ENCODE measurements at regions not wholly inside any gene's neighbourhood (a gene's known extent, or its start where the extent isn't known, plus 50 kb on each side); places are given as distances from the start of the nearest gene placed in this dataset.

GRCh38 chr13:26983543-26984320 is 187.9 kb downstream of the USP12 start:
- H3K9me3 Mint-ChIP-seq (ENCODE audit: low read depth, unreplicated experiment), result no peaks in the 10 kb centered on the region
- H3K27me3 Mint-ChIP-seq (ENCODE audit: unreplicated experiment), result peaks cover 34% of the 10 kb centered on the region
- CTCF ChIA-PET, result interaction anchor here (1.2 to 1.7 kb wide), 5 partner anchors 12 to 378 kb away, joined by 3 to 11 read pairs (median 6); no protein-coding TSS in a partner anchor
- peaks cover 11% of the 10 kb centered on the region for H3K4me1 Mint-ChIP-seq (ENCODE audit: low read depth, unreplicated experiment)
- H3K36me3 Mint-ChIP-seq (ENCODE audit: insufficient read depth, unreplicated experiment), result no peaks in the 10 kb centered on the region
- intact Hi-C loops (cut with micrococcal nuclease; ENCODE audit: unreplicated experiment), result no loop called here
- TF ChIP-seq CTCF (IDR thresholded peaks at IDR 0.05; ENCODE audit: unreplicated experiment), result no peak
- no peak overlapping the region for H3K4me3 Mint-ChIP-seq (ENCODE audit: low read depth, unreplicated experiment)
- DNase-seq, result no peak
- BruUV-seq (replicated peaks), result no TSS peak
- H3K27ac Mint-ChIP-seq (ENCODE audit: unreplicated experiment), result no peak overlapping the region

- H3K27me3 Mint-ChIP-seq (ENCODE audit: unreplicated experiment), result peaks cover 35% of the 10 kb centered on the region
- no peak for TF ChIP-seq CTCF (IDR thresholded peaks at IDR 0.05; ENCODE audit: unreplicated experiment)
- no peak overlapping the region for H3K4me3 Mint-ChIP-seq (ENCODE audit: low read depth, unreplicated experiment)
- H3K4me1 Mint-ChIP-seq (ENCODE audit: low read depth, unreplicated experiment), result peaks cover 11% of the 10 kb centered on the region
- CTCF ChIA-PET, result interaction anchor here (0.6 kb wide), 2 partner anchors 97 to 506 kb away, joined by 3 to 4 read pairs; no protein-coding TSS in a partner anchor
- BruUV-seq (replicated peaks), result no TSS peak
- no peak for DNase-seq
- intact Hi-C loops (cut with micrococcal nuclease; ENCODE audit: unreplicated experiment), result no loop called here
- no peaks in the 10 kb centered on the region for H3K9me3 Mint-ChIP-seq (ENCODE audit: low read depth, unreplicated experiment)
- H3K36me3 Mint-ChIP-seq (ENCODE audit: insufficient read depth, unreplicated experiment), result no peaks in the 10 kb centered on the region
- H3K27ac Mint-ChIP-seq (ENCODE audit: unreplicated experiment), result no peak overlapping the region
Measured at GRCh38 chr13:26980099-26981031, 191.2 kb downstream of the USP12 start.

GRCh38 chr13:26979334-26979733 is 192.3 kb downstream of the USP12 start:
- peaks cover 11% of the 10 kb centered on the region for H3K4me1 Mint-ChIP-seq (ENCODE audit: low read depth, unreplicated experiment)
- intact Hi-C loops (cut with micrococcal nuclease; ENCODE audit: unreplicated experiment), result no loop called here
- TF ChIP-seq CTCF (IDR thresholded peaks at IDR 0.05; ENCODE audit: unreplicated experiment), result no peak
- no peaks in the 10 kb centered on the region for H3K36me3 Mint-ChIP-seq (ENCODE audit: insufficient read depth, unreplicated experiment)
- CTCF ChIA-PET, result no interaction called here
- DNase-seq, result no peak
- no peak overlapping the region for H3K4me3 Mint-ChIP-seq (ENCODE audit: low read depth, unreplicated experiment)
- H3K27ac Mint-ChIP-seq (ENCODE audit: unreplicated experiment), result no peak overlapping the region
- H3K9me3 Mint-ChIP-seq (ENCODE audit: low read depth, unreplicated experiment), result no peaks in the 10 kb centered on the region
- peaks cover 35% of the 10 kb centered on the region for H3K27me3 Mint-ChIP-seq (ENCODE audit: unreplicated experiment)
- BruUV-seq (replicated peaks), result no TSS peak

- Mint-ChIP-seq H3K4me3 (ENCODE audit: low read depth, unreplicated experiment) (no peak overlapping the region), H3K27ac (ENCODE audit: unreplicated experiment) (no peak overlapping the region), H3K4me1 (ENCODE audit: low read depth, unreplicated experiment) (peaks cover 10% of the 10 kb centered on the region), H3K27me3 (ENCODE audit: unreplicated experiment) (peaks cover 42% of the 10 kb centered on the region), H3K9me3 (ENCODE audit: low read depth, unreplicated experiment) (no peaks in the 10 kb centered on the region), H3K36me3 (ENCODE audit: insufficient read depth, unreplicated experiment) (no peaks in the 10 kb centered on the region)
- no TSS peak for BruUV-seq (replicated peaks)
- TF ChIP-seq CTCF (IDR thresholded peaks at IDR 0.05; ENCODE audit: unreplicated experiment), result no peak
- intact Hi-C loops (cut with micrococcal nuclease; ENCODE audit: unreplicated experiment), result no loop called here
- DNase-seq, result no peak
- CTCF ChIA-PET, result no interaction called here
Measured at GRCh38 chr13:26978081-26978860, 193.3 kb downstream of the USP12 start.

Measured in Calu3 (cell line).